HG03103 (cell line): ENCODE measurements at regions not wholly inside any gene's neighbourhood (a gene's known extent, or its start where the extent isn't known, plus 50 kb on each side); places are given as distances from the start of the nearest gene placed in this dataset.

Source experiments
- ATAC-seq: cut with Tn5 transposase; IDR thresholded peaks from one replicate; pipeline ENCODE4 v1.9.1; 2021; ENCODE audit warnings: low read depth; ENCODE audit not compliant: unreplicated experiment

- ATAC-seq = no peak
Measured at GRCh38 chr1:232522189-232522588, 107.7 kb downstream of the SIPA1L2 start.

DNA sequence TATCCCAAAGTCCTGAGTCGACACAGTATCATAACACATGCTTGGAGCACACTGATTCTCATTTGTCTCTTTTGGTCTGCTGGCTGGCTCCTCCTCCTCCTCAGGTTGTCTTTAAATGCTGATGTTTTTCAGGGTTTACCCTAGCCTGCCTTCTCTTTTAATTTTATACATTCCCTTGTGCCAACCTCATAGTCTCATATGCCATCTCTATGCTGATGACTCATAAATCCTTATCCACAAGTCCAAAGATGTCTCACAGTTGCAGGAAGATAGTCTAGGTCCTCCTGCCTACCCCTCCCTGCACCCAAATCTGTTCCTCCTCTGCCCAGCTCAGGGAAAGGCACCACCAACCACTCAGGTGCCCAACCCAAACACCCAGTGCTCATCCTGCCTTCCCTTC is 108.3 kb downstream of the SIPA1L2 start:
- no peak for ATAC-seq

GRCh38 chr1:232519186-232519585 is 110.7 kb downstream of the SIPA1L2 start:
- ATAC-seq = no peak

DNA sequence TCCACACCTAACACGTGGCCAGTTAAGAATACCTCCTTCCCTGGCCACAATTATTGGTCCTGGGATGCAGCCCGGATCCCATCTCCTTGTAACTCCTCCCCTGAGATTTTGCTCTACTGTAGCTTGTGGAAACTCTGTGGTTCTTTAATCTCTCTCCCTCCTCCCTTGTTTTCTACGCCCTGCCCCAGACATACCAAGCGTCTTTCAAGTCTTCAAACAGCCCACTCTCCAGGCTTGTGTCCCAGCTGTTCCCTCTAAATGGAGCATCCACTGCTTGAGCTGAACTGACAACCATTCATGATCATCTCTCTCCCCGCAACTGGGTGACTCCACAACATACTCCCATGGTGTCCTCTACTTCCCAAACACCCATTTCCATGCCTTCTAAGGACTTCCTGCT is 111.6 kb downstream of the SIPA1L2 start:
- ATAC-seq = no peak

GRCh38 chr1:232517204-232517603 is 112.7 kb downstream of the SIPA1L2 start:
- ATAC-seq = no peak

DNA sequence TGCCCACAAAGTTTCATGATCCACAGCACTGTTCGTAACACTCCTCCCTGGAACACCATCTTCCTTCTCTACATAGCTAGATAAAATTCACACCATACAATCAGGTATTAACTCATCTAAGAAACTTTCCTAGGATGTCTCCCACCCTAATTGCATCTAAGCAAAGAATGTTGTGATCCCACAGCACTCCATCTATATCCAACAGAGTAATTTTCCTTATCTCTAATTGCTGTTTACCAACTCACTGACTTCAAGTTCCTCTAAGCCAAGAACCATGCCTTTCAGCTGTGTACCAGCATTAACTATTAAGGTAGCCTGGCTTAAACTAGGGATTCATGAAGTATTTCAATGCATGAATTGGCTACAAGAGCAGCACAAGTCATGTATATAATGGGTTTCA is 114.2 kb downstream of the SIPA1L2 start:
- ATAC-seq = no peak

DNA sequence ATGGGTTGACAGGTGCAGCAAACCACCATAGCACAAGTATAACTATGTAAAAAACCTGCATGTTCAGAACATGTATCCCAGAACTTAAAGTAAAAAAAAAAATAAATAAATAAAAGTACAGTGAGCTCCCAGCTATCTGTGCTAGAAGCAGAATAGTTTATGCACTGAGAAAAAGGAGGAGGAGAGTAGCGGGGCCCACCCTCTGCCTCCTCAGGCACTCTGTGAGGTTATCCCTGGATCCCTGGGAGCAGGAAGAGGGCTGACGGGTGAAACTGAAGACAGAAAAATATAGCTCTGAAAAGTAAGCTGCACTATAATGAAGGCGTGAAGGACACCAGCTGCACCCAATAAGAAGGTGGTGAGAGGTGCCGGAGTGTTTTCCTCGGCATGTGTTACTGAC is 117.2 kb downstream of the SIPA1L2 start:
- ATAC-seq = no peak

DNA sequence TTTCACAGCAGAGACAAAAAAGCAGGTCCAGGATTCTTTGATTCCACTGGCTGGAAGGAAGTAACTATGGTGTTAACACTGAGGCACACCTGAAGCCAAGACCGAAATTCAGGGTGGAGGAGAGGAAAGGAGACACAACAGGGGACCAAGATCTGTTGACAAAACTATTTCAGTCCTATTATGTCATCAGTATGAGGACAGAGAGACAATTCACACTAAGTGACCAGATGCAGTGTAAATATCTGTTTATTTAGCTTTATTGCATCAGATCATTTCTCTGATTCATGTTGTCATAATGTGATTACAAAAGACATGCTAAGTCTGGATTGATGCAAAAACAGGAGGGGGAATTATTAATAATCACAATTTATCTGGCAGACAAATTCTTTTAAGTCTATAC is 118.8 kb downstream of the SIPA1L2 start:
- no peak for ATAC-seq

DNA sequence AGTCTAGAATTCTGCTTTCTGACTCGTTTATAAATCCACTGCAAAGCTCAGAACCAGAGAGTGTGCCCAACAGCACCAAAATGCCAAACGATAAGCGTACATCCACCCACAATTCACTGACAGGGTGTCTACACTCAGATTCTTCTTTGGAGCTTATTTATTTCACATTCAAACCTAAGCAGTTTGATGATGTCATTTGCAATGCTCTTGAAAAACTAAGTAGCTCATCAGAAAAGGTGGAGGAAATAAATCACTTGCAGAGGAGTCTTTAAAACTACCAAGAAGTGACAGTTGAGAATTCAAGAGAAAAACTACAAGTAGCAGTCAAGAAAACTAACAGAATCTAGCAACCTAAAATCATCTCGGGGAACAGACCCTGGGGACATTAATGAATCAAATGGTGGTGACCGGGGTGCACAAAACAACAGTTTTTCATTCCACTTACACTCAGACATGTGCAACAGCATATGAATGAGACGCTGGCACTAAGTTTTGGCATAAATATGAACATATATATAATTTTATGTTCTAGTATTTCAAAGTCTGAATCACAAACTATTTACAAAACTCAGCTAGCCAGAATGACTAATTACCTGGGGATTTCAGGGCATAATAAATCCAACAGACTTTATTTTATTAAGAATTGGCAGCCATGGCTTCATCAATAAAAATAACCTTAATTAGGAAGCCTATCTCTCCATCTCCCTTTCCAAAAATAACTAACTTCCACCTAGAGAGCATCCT is 119.4 kb downstream of the SIPA1L2 start:
- no peak for ATAC-seq

DNA sequence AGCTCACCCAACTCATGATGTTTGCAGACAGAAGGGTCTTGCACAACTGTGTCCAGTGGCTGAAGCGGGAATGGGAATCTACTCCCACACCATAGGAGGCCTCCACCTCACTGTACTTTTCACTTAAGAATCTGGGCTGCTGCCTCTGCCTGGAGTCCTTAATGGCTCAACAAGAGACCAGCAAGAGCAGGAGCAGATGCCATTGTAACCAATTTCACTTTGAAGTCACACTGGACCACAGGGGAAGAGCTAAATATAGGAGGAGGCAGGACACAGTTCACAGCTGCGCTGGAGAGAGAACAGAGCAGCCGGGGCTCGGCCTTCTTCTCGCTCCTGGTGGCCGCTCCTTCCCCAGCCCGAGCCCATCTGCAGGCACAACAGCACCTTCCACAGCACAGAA is 120.4 kb downstream of the SIPA1L2 start:
- ATAC-seq = no peak

GRCh38 chr1:232508130-232508701 is 121.7 kb downstream of the SIPA1L2 start:
- no peak for ATAC-seq

DNA sequence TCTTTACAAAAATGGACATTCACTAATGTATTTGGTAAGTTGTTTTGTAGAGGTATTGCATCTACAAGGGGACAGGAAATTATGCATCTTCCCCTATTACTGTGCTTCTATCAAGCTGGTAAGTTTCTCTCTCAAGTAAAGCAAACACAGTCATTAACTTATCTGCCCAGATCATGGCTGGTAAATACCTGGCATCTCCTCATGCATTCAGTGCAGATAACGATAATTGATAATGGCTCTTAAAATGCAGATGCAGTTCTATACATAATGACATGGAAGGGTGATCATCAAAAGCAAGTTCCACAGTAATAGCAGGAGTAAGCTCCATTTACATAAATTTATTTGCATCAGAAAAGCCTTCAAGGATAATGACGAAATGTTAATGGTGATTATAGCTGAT is 122.4 kb downstream of the SIPA1L2 start:
- no peak for ATAC-seq

GRCh38 chr1:232505884-232506283 is 124.0 kb downstream of the SIPA1L2 start:
- no peak for ATAC-seq

- ATAC-seq = no peak
Measured at GRCh38 chr1:232504651-232505050, 125.3 kb downstream of the SIPA1L2 start.

DNA sequence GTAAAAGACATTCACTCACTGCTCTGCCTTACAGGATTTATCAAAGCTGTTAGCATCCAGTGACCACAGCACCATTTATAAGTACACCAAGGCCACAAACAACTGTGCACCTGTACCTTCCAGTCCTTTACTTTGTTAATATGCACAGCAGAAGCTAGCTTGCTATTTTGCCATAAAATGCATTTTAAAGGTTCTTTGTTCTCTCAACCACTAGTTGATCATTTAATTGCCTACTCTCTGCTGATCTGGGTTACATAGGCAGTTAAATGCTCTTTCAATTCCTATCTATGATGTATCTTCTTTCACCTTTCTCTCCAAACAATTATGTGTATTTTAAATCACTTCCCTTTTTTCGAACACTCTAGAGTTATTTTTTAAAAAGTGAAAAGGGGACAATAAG is 126.4 kb downstream of the SIPA1L2 start:
- ATAC-seq = no peak

GRCh38 chr1:232501854-232502253 is 128.1 kb downstream of the SIPA1L2 start:
- ATAC-seq = no peak

DNA sequence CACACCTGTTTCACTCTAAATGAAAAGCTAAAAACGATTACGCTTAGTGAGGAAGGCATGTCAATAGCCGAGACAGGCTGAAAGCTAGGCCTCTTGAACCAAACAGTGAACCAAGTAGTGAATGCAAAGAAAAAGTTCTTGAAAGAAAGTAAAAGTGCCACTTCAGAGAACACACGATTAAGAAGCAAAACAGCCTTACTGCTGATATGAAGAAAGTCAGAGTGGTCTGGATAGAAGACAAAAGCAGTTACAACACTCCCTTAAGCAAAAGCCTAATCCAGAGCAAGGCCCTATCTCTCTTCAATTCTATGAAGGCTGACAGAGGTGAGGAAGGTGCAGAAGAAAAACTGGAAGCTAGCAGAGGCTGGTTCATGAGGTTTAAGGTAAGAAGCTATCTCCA is 130.7 kb downstream of the SIPA1L2 start:
- ATAC-seq = no peak

GRCh38 chr1:232493869-232494268 is 136.1 kb downstream of the SIPA1L2 start:
- no peak for ATAC-seq

- ATAC-seq = no peak
Measured at GRCh38 chr1:232489256-232489655, 140.7 kb downstream of the SIPA1L2 start.

DNA sequence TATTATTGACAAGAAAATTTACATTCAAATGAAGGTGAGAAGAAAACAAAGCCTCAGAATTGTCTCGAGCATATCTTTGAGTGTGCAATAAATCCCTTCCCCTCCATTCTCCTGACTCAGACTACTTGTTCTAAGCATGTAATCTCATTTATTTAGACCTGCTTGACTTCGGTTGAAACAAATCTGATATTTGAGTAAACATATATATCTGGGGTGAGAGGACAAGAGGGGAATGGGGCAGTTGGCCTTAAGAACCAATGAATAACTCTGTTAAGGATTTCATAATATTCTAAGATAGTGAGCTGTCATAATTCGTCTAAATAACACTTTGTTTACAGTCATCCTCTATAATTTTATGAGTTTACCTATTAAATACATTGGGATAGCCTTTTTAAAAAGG is 142.7 kb downstream of the SIPA1L2 start:
- ATAC-seq = no peak

DNA sequence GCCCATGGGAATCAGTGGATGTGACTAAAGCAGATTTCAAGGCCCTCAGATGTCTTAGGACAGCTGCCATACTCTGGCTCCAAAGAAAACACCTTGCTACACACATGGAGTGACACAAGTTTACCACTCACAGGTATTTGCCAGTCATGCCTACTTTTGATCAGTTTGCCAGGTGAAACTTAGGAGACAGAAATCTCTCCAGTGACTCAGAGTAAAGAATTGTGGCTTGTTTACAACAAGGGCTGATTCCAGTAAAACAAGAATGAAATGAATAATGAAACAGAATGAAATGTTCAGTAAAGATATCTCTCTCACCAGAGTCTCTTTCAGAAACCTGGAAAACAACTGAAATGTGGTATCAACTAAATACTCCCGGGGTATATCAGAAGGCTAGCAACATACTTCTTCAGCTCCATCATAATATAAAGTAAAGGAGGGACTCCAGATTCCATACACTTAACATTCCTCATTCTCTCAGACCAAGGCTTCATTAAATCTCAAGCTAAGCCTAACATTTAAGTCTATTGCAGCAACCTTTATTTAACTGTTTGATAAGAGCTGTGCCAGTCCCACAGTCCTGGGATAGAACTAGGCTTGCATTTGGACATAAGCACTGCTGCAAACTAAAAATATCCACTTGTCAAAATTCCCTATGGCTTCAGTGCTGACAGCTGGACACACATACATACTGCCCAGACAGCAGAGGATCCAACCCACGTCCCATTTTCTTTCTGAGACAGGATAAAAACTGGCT is 143.3 kb downstream of the SIPA1L2 start:
- ATAC-seq = no peak

- ATAC-seq = no peak
Measured at GRCh38 chr1:232486006-232486405, 143.9 kb downstream of the SIPA1L2 start.
